C4-2B (cell line): ENCODE measurements at regions not wholly inside any gene's neighbourhood (a gene's known extent, or its start where the extent isn't known, plus 50 kb on each side); places are given as distances from the start of the nearest gene placed in this dataset.

ENCODE experiments used
- CTCF ChIP-seq: fragments of 450-650 bp; conservative IDR thresholded peaks from 2 replicates; pipeline ENCODE4 v1.5.1; 2017; ENCODE audit warnings: mild to moderate bottlenecking
- ZFX ChIP-seq: fragments of 450-650 bp; IDR thresholded peaks from 2 replicates; pipeline ENCODE4 v1.6.1; 2017

- TF ChIP-seq CTCF (no peak), ZFX (no peak)
Measured at GRCh38 chr7:35988818-35989217, 164.2 kb upstream of the EEPD1 start.
